Trophoblast cell (in vitro differentiated cells and primary cell): ENCODE measurements at regions not wholly inside any gene's neighbourhood (a gene's known extent, or its start where the extent isn't known, plus 50 kb on each side); places are given as distances from the start of the nearest gene placed in this dataset.

Experiments
- DNase-seq, 2 donors: peaks; one replicate each; pipeline ENCODE4 v3.0.0-alpha.2; 2016
- H2AFZ ChIP-seq: 2 replicates; pipeline ENCODE4 v1.6.1; 2013; ENCODE audit warnings: low read length, moderate library complexity, mild to moderate bottlenecking; ENCODE audit not compliant: insufficient read depth, poor library complexity
- H2AK5ac ChIP-seq: 2 replicates; pipeline ENCODE4 v1.6.1; 2013; ENCODE audit warnings: mild to moderate bottlenecking, low read length
- H2BK120ac ChIP-seq: 2 replicates; pipeline ENCODE4 v1.6.1; 2013; ENCODE audit warnings: low read length, mild to moderate bottlenecking, moderate library complexity; ENCODE audit not compliant: insufficient read depth, poor library complexity
- H2BK12ac ChIP-seq: 2 replicates; pipeline ENCODE4 v1.6.1; 2013; ENCODE audit warnings: mild to moderate bottlenecking, low read length, moderate library complexity
- H2BK5ac ChIP-seq: 2 replicates; pipeline ENCODE4 v1.6.1; 2013; ENCODE audit warnings: low read length, low read depth, moderate library complexity, mild to moderate bottlenecking; ENCODE audit not compliant: poor library complexity
- H3K14ac ChIP-seq: 2 replicates; pipeline ENCODE4 v1.6.1; 2013; ENCODE audit warnings: mild to moderate bottlenecking, low read length
- H3K18ac ChIP-seq: 2 replicates; pipeline ENCODE4 v1.6.1; 2013; ENCODE audit warnings: mild to moderate bottlenecking, low read length
- H3K23ac ChIP-seq: 2 replicates; pipeline ENCODE4 v1.6.1; 2013; ENCODE audit warnings: low read length
- H3K27ac ChIP-seq: 2 replicates; pipeline ENCODE4 v1.5.1; 2013; ENCODE audit warnings: low read depth, mild to moderate bottlenecking, inconsistent platforms, low read length, moderate library complexity
- H3K27me3 ChIP-seq: 2 replicates; pipeline ENCODE4 v1.6.1; 2013; ENCODE audit warnings: inconsistent platforms, mild to moderate bottlenecking, low read length, moderate library complexity; ENCODE audit not compliant: insufficient read depth
- H3K36me3 ChIP-seq, 2 experiments: 1 replicate in 1 of 2; 2 replicates in 1 of 2; pipeline ENCODE4 v1.6.1; 2013; ENCODE audit warnings: low read length in 2 of 2, mild to moderate bottlenecking in 2 of 2, moderate library complexity in 1 of 2; ENCODE audit not compliant: insufficient read depth in 2 of 2, control insufficient read depth in 1 of 2
- H3K4ac ChIP-seq: 2 replicates; pipeline ENCODE4 v1.6.1; 2013; ENCODE audit warnings: low read depth, mild to moderate bottlenecking, low read length, moderate library complexity
- H3K4me1 ChIP-seq, 2 experiments: 1 replicate in 1 of 2; 2 replicates in 1 of 2; pipeline ENCODE4 v1.6.1; 2013; ENCODE audit warnings: low read length in 2 of 2, mild to moderate bottlenecking in 2 of 2, moderate library complexity in 1 of 2; ENCODE audit not compliant: insufficient read depth in 2 of 2, control insufficient read depth in 1 of 2
- H3K4me2 ChIP-seq: 2 replicates; pipeline ENCODE4 v1.6.1; 2013; ENCODE audit warnings: inconsistent platforms, mild to moderate bottlenecking, low read length, moderate library complexity
- H3K4me3 ChIP-seq: 2 replicates; pipeline ENCODE4 v1.5.1; 2013; ENCODE audit warnings: mild to moderate bottlenecking, low read depth, low read length, inconsistent platforms
- H3K79me1 ChIP-seq: one replicate; pipeline ENCODE4 v1.6.1; 2013; ENCODE audit warnings: low read length
- H3K79me2 ChIP-seq: 2 replicates; pipeline ENCODE4 v1.6.1; 2013; ENCODE audit warnings: low read length, mild to moderate bottlenecking; ENCODE audit not compliant: control insufficient read depth, insufficient read depth, poor library complexity
- H3K9ac ChIP-seq: 2 replicates; pipeline ENCODE4 v1.6.1; 2013; ENCODE audit warnings: mild to moderate bottlenecking, low read length
- H3K9me3 ChIP-seq: 2 replicates; pipeline ENCODE4 v1.6.1; 2013; ENCODE audit warnings: low read depth, mild to moderate bottlenecking, control low read depth, inconsistent platforms, low read length; ENCODE audit not compliant: insufficient read depth
- H4K12ac ChIP-seq: 2 replicates; pipeline ENCODE4 v1.6.1; 2013; ENCODE audit warnings: low read depth, mild to moderate bottlenecking, low read length, moderate library complexity
- H4K8ac ChIP-seq: 2 replicates; pipeline ENCODE4 v1.6.1; 2013; ENCODE audit warnings: low read depth, mild to moderate bottlenecking, low read length, moderate library complexity
- H4K91ac ChIP-seq: one replicate; pipeline ENCODE4 v1.6.1; 2013; ENCODE audit warnings: low read depth, mild to moderate bottlenecking, low read length, moderate library complexity
- WGBS: extraction: QIAGEN DNeasy Blood & Tissue Kit; methylation state at CpG from one replicate; pipeline ENCODE4 v1.1.7; 2013; ENCODE audit warnings: missing lambda C conversion rate; ENCODE audit not compliant: insufficient read length, insufficient coverage; ENCODE audit errors: extremely low coverage; 5-methylcytosine and 5-hydroxymethylcytosine counted together

DNA sequence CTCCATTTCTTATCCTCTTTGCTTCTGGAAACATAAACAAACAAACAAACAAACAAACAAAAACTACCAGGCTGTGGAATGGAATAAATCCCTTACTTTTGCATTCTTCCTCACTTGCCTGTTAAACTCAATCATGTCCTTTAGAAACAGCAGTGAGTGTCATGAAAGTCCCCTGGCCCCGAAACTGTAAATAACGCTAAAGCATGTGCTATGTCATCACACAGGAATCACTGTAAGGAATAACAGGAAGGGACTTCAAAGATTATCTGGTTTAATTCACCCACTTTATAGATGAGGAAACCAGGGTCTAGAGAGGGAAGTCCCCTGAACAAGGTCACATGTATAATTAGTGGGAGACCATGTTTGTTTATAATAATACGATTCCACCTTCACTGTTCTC, 159.4 kb upstream of the MEOX2 start:
- Histone ChIP-seq H2BK12ac (no peak overlapping the region), H3K4me3 (no peak overlapping the region), H2BK5ac (no peak overlapping the region), H3K4me2 (no peak overlapping the region), H4K91ac (no peak overlapping the region), H3K27me3 (no peaks in the 10 kb centered on the region), H3K36me3 (no peaks in the 10 kb centered on the region), H2BK120ac (no peak overlapping the region), H3K4ac (no peak overlapping the region), H3K23ac (no peak overlapping the region), H3K79me2 (no peaks in the 10 kb centered on the region), H3K79me1 (no peaks in the 10 kb centered on the region), H3K18ac (no peak overlapping the region), H4K8ac (no peak overlapping the region), H2AK5ac (no peak overlapping the region), H3K27ac (no peak overlapping the region), H3K4me1 (no peaks in the 10 kb centered on the region), H3K14ac (no peak overlapping the region), H3K9ac (no peak overlapping the region), H3K9me3 (no peaks in the 10 kb centered on the region), H4K12ac (no peak overlapping the region), H2AFZ (no peak overlapping the region)
- no CpG with 5 or more reads among the region's 3 CpGs for WGBS
- no peak for DNase-seq

DNA sequence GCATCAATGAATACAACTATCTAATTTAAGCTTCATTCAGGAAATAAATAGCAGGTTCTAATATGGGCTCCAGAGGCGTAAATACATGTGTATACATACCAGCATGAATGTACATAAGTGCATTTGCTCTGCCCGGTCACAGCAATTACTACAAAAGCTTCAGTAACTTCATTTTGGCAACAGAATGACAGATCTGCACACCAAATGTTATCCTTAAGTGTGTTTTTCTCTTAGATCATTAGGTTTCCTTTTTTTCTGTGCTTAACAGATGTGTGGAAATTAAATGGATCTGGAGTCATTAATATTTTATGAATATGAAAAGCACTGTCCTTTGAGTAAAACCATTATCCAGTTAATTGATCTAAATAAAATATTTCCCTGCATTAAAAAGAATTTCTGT, 159.0 kb upstream of the MEOX2 start:
- H3K4me1 ChIP-seq, result no peaks in the 10 kb centered on the region
- no peak overlapping the region for H3K14ac ChIP-seq
- H3K27me3 ChIP-seq, result no peaks in the 10 kb centered on the region
- H3K79me2 ChIP-seq, result no peaks in the 10 kb centered on the region
- H2BK12ac ChIP-seq, result no peak overlapping the region
- no peaks in the 10 kb centered on the region for H3K36me3 ChIP-seq
- no peak overlapping the region for H3K4me2 ChIP-seq
- no peak overlapping the region for H2BK120ac ChIP-seq
- no peaks in the 10 kb centered on the region for H3K9me3 ChIP-seq
- H3K79me1 ChIP-seq, result no peaks in the 10 kb centered on the region
- no peak overlapping the region for H4K91ac ChIP-seq
- H2AK5ac ChIP-seq, result no peak overlapping the region
- no peak overlapping the region for H2AFZ ChIP-seq
- H3K4me3 ChIP-seq, result no peak overlapping the region
- DNase-seq, result no peak
- H4K12ac ChIP-seq, result no peak overlapping the region
- H3K4ac ChIP-seq, result no peak overlapping the region
- H3K9ac ChIP-seq, result no peak overlapping the region
- H3K23ac ChIP-seq, result no peak overlapping the region
- no peak overlapping the region for H3K27ac ChIP-seq
- no peak overlapping the region for H4K8ac ChIP-seq
- WGBS, result no CpG with 5 or more reads among the region's 2 CpGs
- no peak overlapping the region for H3K18ac ChIP-seq
- H2BK5ac ChIP-seq, result no peak overlapping the region

DNA sequence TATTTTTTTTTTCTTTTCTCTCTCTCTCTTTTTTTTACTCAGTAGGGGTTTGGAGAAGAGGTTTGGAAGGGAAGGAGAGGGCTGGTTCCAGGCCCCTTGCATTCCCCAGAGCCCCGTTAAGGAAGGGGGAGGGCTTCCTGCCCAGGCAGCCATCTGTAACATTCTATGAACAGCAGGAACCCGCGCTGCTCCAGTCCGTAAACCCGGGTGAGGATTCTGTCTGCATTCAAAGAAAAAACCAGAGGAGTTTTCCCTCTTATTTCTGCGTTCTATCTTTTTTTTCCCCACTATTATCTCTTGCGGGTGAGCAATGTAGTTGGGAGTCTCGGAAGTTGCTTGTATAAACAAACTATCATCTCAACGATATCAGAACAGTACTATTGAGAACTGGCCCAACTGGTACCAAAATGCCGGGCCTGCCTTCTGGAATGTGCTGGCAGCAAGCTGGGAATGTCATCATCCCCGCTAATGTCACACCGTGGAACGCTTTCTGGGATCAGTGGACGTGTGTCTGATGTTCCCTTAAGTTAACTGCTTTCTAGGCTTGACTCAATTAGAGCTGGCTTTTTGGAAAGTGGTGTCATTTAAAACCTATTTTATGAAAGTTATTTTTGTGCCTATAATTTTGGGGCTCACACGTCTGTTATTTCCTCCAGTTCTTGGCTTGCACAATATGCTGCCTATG, 153.1 kb upstream of the MEOX2 start:
- Histone ChIP-seq H3K79me2 (no peaks in the 10 kb centered on the region), H3K9me3 (no peaks in the 10 kb centered on the region)
- DNase-seq, result peak; percentile 61 to 71

DNA sequence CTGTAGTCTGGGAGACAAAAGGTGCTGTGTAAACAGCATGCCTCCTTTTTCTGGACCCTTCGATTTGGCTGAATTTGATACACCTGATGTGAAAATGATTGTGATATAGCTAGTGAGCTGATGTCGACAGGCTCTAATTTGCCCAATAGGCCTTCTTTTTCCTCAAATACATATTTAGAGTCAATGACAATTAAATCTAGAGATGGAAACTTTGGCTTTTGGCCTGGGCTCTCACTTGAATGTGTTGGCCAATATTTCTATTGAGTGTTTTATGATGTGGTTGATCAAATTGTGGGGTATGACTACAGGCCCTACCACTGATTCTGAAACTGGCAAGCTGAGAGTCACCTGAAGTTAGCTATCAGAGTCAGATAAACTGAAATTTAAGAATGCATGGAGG, 151.8 kb upstream of the MEOX2 start:
- no peaks in the 10 kb centered on the region for H3K9me3 ChIP-seq
- no peak for DNase-seq
- H3K23ac ChIP-seq, result no peak overlapping the region
- H3K36me3 ChIP-seq, result no peaks in the 10 kb centered on the region
- no peak overlapping the region for H3K14ac ChIP-seq
- H3K4me3 ChIP-seq, result no peak overlapping the region
- no peak overlapping the region for H2BK120ac ChIP-seq
- H4K91ac ChIP-seq, result no peak overlapping the region
- H3K27ac ChIP-seq, result no peak overlapping the region
- H3K4ac ChIP-seq, result no peak overlapping the region
- no CpG with 5 or more reads among the region's 2 CpGs for WGBS
- H2BK12ac ChIP-seq, result no peak overlapping the region
- H3K4me1 ChIP-seq, result peaks cover 0 to 2% of the 10 kb centered on the region in 2 experiments
- no peak overlapping the region for H3K4me2 ChIP-seq
- H2BK5ac ChIP-seq, result no peak overlapping the region
- H2AK5ac ChIP-seq, result no peak overlapping the region
- H4K8ac ChIP-seq, result no peak overlapping the region
- H2AFZ ChIP-seq, result no peak overlapping the region
- no peak overlapping the region for H3K18ac ChIP-seq
- no peaks in the 10 kb centered on the region for H3K27me3 ChIP-seq
- H3K9ac ChIP-seq, result no peak overlapping the region
- no peak overlapping the region for H4K12ac ChIP-seq
- H3K79me2 ChIP-seq, result no peaks in the 10 kb centered on the region
- H3K79me1 ChIP-seq, result peaks cover 2% of the 10 kb centered on the region

More for the DNA sequence above, 153.1 kb upstream of the MEOX2 start:
- H3K4me3 ChIP-seq, result no peak overlapping the region
- no peak overlapping the region for H3K27ac ChIP-seq
- H2AK5ac ChIP-seq, result no peak overlapping the region
- no peaks in the 10 kb centered on the region for H3K27me3 ChIP-seq
- H2BK12ac ChIP-seq, result no peak overlapping the region
- peak overlapping the region; percentile 57 for H3K14ac ChIP-seq
- peak overlapping the region; percentile 91 for H2AFZ ChIP-seq
- peak overlapping the region; percentile 87 for H4K8ac ChIP-seq
- peak overlapping the region; percentile 52 for H4K91ac ChIP-seq
- H3K36me3 ChIP-seq, result no peaks in the 10 kb centered on the region
- H2BK5ac ChIP-seq, result no peak overlapping the region
- no peak overlapping the region for H3K18ac ChIP-seq
- no peak overlapping the region for H3K23ac ChIP-seq
- no peak overlapping the region for H3K9ac ChIP-seq
- peaks cover 0 to 2% of the 10 kb centered on the region in 2 experiments for H3K4me1 ChIP-seq
- H3K79me1 ChIP-seq, result peaks cover 2% of the 10 kb centered on the region
- WGBS, result no CpG with 5 or more reads among the region's 15 CpGs
- no peak overlapping the region for H2BK120ac ChIP-seq
- peak overlapping the region; percentile 79 for H3K4me2 ChIP-seq
- H3K4ac ChIP-seq, result no peak overlapping the region
- no peak overlapping the region for H4K12ac ChIP-seq
